NCI-H2171 (cell line): ENCODE measurements at regions not wholly inside any gene's neighbourhood (a gene's known extent, or its start where the extent isn't known, plus 50 kb on each side); places are given as distances from the start of the nearest gene placed in this dataset.

ENCODE experiments used
- DNase-seq: peaks from one replicate; lab custom pipeline; 2025; lab: John Stamatoyannopoulos, UW

DNA sequence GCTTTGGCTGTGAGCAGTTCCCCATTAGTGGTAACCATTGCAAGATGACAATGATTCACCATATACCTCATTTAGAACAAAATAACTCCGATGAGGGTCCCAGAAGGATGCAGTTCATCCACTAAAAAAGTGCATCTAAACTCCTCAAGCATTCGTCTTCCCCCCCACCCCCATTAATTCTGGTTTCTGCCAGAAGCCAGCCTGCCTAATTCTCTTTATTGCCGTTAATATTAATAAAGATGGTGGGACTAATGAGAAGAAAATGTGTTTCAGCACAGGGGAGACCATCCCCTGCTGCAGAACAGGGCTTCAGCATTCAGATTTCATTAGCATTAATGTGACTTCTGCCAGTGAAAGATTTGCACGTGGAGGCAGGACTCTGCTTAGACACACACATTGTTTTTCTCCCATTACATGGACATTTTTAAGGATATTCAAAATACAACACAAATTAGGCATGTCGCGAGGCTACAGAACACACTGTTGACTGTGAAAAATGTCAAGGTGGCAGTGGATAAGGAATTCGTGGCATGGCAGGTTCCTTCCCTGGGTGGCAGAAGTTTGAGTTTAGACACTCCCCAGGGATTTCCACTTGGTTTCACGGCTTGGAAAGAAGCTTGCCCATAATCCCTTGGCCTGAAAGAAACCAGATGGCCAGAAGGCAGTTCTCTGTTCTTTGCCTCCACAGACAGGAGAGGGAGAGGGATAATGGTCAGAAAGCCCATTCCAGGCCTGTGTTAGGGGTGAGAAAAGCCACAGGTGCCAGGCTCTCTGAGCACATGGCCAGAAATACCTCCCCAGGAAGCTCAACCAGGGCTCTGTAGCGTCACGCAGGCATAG, 236.5 kb downstream of the FOXO1 start:
- no peak for DNase-seq

DNA sequence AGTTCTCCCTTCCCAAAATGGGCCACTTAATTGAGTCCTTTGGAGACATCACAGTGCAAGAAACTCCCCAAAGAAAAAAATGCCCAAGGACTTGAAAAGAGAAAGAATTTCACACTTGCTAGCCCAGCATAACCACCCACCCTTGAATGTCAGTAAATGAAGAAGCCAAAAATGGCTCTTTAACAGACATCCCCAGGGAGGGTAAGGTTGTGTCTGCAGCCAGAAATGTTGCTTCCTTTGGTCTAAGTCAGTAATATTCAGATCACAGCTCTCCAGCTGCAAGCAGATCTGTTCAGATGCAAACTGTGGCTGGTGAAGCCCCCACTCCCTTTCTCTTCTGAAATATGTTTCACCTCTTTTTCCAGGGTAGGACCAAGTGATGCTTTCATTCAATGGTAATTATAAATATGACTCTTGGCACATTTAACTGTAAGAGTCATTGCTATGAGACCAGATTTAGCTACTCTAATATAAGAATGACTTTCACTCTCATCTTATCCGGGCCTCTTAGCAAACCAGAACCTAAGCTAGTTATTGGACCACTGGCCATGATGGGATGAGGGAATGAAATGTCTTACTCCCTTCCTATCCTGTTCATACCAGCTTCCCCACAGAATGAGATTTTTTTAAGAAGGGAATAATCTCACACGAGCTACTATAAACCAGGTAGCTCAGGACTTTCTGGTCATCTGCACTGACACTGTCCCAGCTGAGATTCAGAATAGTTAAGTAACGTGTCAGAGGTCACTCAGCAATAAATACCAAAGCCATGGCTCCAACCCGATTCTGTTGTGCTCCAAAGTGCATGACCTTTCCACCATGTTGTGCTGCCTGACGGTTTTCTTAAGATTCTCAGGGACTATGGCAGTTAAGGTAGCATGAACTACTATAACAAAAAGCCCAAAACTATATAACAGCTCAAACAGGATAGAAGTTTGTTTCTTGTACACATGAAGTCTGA, 234.1 kb downstream of the FOXO1 start:
- no peak for DNase-seq

DNA sequence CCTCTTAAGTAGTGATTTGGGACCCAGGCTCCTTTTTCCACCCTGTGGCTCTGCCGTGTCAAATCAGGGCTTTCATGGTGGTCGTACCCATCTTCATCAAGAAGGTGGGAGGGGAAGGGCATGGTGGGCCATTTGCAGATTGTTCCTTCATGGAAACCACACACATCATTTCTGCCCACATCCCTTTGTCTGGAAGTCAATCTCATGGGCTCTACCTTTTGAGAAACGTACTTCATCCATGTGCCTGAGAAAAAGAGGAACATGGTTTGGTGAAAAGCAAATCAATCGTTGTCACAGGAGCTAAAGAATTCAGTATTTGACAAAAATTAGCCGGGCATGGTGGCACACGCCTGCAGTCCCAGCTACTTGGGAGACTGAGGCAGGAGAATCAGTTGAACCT, 233.4 kb downstream of the FOXO1 start:
- no peak for DNase-seq

DNA sequence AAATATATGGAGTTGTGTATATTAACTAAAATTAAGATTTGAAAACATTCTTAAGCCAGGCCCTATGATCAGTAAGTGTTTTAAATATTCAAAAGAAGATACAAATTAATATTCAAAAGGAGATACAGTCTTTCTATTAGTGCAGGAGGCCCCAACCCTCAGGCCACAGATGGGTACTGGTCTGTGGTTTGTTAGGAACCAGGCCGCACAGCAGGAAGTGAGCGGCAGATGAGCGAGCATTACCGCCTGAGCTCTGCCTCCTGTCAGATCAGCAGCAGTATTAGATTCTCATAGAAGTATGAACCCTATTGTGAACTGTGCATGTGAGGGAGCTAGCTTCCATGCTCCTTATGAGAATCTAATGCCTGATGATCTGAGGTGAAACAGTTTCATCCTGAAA, 232.9 kb downstream of the FOXO1 start:
- DNase-seq, result no peak

DNA sequence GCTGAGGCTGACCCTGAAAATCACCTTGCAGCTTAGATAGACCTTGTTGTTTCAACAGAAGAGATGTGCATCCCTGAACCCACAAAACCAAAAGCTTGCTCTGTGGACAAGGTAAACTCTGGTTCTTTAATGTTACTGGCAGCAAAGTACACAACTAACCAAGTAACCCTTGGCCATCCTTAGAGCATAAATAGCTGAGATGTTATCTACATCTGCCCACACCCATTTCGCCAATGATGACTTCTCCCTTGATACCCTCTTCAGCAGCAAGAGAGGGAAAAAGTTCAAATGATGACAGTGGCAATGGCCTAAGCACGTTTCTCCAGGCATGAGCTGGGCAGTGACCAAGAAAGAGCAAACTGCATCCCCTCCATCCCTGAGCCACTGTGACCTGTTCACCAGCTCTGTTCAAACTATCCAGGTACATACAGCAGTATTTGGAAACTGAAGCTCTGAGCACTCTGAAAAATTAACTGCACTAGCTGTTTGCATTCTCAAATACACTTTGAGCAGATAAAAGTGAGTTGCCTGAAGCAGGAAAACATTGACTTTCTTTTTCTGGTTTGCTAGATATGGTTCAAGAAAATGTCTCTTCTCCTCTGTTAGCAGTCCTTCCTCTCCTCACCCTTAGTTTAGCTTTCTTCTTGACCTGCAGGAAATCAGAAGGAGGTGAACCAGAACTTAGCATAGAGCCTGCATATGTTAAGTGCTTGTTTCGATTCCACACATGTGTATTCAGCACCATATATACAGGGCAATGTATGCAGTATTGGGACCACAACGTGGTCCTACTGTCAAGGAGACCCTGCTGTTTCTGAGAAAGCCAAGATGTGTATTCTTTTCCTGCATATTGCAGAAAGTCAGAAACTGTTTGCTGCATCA, 231.7 kb downstream of the FOXO1 start:
- no peak for DNase-seq

DNA sequence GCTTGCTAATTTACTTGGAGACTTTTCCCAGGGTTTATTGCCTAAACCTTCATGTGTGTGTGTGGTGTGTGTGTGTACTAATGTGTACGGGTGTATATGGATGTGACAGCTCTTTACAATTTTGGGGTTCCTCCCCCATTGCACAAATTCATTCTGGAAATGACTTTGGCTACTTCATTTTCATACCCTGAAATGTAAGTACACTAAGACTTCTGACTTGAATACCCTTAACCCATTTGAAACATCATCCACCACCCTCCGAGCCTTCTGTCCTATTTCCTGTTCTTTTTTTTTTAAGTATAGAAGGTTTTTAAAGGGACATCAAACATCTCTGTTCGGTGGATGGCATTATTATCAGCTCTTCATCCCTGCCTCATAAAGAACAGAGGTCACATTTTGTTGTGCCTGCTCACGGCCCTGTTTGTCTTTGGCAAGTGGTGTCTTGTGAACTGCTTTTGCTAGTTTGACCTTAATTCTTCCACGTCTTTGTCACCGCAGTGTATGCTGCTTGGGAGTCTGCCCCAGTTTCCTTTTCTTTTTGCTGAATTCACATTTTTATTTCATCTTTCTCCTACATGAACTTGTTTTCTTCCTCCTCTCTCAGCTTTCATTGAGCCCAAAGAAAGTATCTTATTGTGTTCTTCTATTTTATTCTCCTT, 228.3 kb downstream of the FOXO1 start:
- DNase-seq, result no peak

DNA sequence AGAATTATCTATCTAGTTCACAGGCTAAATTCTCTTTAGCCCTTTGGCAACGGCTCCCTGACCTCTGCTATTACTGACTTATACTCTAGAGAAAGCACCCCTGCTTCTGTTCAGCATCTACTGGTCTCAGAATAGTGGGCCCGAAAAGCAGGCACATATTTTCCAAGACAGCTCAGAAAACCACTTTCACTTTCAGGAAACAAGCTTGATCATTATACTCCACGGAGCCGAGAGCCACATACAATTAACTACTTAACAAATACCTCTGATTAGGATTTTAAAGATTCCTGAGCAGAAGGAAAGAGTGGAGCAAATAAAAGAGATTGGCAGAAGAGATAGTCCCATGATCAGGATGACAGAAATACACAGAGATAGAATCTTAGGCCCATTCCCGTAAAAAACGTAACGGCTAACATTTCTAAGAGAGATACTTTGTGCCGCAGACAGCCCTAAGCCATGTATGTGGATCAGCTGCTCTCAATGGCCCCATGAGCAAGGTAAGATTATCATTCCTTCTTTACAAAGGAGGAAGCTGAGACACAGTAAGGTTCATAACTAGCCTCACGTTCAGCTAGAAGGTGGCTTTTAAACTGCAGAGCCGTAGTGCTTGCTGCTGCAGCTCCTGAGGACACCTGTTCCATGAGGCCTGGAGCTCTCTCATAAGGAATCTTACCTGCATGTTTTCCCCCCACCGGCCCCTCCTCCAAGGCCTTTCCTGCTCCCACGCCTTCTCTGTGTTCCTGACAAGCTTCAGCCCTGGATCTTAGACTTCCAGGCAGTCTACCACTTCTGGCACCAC, 227.2 kb downstream of the FOXO1 start:
- no peak for DNase-seq

DNA sequence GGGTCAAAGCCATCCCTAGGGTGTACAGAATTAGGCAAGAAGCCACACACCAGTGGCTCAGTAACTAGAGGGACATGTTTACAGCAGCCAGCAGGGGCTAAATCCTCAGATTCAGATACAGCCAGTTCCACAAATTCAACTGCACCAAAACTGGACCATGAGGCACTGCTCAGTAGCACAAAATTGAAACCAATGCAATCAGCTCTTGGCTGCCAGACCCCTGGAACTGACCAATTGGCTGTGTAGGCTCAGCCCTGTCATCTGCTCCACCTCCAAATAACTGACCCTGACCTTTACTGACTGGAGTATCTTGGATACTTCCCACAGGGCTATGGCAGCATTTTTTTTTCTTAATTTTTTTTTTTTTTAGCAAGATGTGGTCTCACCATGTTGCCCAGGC, 226.5 kb downstream of the FOXO1 start:
- no peak for DNase-seq

DNA sequence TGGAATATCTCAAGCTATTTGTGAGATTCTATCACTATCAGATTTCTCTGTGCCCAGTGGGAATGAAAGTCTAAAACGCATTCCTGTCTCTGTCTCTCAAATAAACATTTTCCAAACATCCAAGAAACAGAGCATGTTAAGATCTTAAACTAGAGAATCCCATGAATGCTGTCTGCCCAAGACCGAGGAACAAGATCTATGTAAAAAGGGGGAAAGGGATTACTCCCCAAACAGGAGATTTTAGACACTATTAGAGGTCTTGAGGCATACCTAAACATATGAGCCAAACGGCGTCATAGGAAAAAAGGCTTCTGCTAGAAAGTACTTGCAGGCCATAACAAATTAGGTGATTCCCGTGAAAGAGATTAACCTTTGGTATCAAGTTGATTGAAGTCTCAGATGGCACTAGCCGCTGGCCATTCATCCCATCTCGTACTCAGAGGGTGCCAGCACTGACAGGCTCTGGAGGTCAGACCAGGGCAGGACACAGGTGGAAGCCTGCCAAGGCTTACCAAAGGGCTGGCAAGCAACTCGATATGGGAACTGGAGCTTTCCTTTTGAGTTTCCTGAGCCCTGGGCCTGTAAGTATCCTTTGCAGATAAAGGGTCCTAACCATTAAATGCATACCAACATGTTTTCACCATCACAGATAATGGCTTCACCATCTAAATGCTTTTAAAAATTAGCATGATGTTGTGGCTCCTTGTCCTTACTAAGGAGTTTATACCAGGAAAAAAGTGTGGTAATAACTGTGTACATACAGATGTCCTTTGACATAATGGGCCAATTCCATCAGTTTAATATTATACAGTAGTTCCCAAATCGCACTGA, 225.2 kb downstream of the FOXO1 start:
- DNase-seq, result no peak

DNA sequence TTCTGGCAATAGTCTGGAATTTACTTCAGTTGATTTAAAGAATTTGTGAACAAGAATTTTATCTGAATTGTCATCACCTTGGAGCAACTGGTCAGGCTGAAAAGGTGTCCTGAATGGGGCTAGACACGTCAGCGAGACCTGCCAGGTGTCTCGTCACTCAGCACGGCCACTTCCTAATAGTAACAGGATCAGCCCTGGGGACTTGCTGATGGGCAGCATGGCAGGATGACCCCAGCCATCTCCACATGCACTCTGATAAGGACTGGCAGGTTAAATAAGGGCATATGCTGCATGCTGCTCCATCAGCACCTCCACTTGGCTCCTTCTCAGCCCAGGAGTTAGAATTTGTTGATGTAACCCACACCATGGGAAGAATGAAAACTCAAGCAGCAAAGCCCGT, 224.2 kb downstream of the FOXO1 start:
- peak; percentile 12 for DNase-seq

DNA sequence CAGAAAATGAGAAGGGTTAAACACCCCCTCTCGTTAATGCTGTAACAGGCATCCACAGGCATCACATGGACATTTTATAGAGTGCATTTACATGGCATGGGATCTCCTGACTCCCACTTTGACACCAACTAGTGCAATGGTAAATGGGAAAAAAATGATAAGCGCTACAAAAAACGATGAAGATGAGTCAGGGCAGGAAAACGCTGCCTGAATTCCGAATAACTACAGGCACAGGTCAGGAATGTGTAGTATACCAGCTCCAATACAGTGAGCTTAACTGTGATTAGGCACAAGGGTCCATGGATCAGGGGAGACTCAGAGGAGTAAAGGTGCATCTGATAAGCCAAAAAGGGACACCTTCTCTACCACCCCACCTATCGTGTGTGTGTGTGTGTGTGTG, 223.6 kb downstream of the FOXO1 start:
- no peak for DNase-seq

DNA sequence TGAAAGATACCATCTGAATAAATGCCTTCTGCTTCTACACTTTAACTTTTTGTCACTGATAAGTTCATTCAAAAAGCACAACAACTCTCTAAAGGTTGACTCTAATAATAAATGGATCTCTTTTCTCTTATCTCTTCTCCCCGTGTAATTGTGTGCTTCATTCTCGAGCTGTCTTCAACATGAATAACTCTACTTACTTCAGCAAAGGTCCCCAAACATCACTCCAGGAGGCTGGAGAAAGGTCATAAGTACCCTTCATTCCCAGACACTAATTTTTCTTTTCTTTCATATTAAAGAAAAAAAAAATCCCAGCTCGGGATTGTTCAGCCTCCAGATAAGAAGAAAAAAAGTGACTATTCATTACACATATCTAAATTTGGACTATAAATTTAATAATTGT, 222.2 kb downstream of the FOXO1 start:
- no peak for DNase-seq

DNA sequence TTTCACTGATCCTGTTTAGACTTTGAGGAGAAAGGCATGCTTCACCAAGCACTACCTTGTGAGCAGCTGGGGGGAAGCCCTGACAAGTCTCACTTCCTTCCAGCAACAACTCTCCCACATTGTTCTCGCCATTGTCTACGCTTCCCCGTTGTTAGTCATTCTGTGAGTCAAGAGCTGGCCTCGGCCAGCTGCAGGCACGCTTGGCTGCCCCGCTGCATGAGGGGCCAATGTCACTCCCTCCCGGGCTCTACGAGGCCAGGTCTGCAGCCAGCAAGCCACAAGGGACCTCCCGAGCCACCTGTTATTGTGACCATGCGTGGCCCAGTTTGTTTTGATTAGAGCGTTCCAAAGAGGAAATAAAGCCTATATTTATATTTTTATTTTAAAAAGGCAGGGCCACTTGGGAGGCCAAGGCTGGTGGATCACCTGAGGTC, 220.9 kb downstream of the FOXO1 start:
- DNase-seq, result no peak

DNA sequence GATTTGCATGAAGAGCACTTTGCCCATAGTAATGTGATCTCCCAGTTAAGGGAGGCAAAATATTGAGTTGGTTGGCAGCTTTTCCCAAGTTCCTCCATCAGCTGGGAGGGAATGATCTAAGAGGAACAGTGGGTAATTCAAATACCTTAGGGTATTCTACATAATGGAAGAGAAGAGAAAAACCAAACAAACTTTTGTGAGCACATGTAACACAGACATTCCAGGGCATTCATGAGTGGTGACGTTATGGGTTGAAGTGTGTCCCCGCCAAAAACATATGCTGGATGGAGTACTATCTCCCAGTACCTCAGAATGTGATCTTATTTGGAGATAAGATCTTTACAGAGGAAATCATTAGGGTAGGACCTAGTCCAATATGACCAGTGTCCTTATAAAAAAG, 220.1 kb downstream of the FOXO1 start:
- no peak for DNase-seq

DNA sequence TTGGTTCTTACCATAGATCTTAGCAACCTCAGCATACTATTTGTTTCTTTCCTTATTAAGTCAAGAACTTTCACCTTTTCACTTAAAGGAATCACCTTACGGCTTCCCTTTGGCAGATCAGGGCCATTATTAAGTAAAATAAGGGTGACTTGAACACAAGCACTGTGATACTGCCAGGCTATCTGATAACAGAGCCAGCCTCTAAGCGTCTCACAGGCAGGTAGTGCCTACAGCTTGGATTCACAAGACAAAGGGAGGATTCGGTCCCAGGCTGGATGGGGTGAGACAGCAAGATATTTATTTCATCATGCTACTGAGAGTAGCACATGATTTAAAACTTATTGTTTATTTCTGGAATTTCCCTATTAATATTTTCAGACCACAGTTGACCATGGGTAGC, 218.6 kb downstream of the FOXO1 start:
- no peak for DNase-seq

DNA sequence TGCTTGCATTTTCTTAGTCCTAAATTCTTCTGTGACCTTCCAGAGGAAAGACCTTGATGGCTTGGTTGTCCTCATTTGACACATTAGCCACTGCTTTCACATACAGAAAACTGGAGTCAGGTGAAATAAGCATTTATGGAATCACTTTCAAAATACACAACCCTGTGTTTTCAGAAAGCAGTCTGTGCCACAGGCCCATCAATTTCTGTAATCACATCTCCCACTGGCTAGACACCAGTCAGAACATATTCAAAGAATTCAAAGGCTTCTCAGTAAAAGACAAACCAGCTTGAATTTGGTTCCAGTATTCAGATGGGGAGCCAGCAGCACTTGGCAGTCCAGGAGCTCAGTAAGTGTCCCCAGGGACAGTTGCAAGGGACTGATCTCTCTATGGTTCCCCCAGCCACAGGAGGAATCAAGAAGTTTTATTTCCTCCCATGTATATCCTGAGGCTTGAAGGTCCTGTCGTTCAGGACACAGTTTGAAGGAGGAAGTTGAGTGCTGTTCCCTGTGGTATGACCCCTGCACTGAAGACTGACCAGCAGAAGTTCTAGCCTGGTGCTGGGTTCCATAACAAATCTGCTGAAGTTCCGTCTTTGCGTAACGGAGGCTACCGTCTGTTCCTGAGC, 214.3 kb downstream of the FOXO1 start:
- DNase-seq, result no peak

DNA sequence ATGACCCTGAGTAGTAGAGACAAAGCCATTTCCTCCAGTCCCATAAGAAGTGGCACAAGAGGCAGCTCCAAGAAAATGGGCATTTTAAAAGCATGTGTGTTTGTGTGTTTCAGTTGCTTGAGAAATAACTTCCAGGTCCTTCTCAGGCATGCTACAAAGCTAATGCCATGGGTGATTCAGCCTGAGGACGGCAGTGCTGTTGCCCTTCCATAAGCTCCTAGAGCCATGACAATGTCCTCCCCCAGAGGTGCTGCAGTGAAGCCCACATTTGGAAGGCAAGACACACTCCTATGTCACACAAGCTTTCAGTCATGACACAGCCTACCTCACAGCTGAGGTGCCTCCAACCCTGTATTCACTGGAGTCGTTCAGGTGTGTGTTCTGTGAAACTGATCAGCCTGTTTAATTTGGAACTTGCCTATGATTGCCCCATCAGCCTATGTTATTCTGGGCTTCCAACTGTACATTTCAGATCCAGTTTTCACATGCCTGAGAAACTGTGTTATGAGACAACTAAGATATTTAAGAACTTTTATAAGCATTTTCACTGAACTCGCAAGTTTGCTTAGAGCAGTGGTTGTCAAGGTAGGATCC, 213.6 kb downstream of the FOXO1 start:
- no peak for DNase-seq

DNA sequence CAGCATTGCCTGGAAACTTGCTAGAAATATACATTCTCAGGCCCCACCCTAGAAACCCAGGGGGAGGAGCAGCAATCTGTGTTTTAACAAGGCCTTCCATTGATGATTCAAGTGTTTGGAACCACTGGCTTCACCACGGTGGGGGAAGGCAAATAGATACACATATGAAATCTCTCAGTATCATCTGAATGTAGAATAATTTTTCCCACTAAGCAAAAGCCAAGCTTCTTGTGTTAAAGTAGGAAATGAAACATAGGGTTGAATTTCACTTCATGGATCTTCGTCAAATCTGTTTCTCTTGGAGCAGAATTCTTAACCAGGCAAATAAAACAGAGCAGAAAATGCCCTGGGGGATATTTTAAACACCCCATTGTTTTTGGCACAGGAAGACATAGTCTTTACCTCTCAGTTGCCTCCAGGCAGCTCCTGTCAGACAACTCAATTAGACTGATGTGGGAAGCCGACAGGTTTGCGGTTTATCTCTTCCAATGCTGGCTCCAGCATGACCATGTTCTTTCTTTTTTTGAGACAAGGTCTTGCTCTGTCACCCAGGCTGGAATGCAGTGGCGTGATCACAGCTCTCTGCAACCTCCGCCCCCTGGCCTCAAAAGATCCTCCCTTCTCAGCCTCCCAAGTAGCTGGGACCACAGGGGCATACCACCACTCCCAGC, 213.0 kb downstream of the FOXO1 start:
- DNase-seq, result no peak
